ENCODE measurements at regions not wholly inside any gene's neighbourhood (a gene's known extent, or its start where the extent isn't known, plus 50 kb on each side); places are given as distances from the start of the nearest gene placed in this dataset.

- ATAC-seq: no peak
- Histone ChIP-seq H3K27ac (ENCODE audit: low read depth, low read length) (no peak overlapping the region), H3K9me3 (ENCODE audit: control insufficient read depth in 1 of 2, insufficient read depth in 1 of 2, low read depth in 1 of 2, low read length in 2 of 2) (no peaks in the 10 kb centered on the region), H4K20me1 (ENCODE audit: insufficient read depth) (no peaks in the 10 kb centered on the region), H3K9ac (ENCODE audit: low read length) (no peak overlapping the region), H3K79me2 (ENCODE audit: insufficient read depth, low read length) (no peaks in the 10 kb centered on the region), H3K4me3 (replicated peaks in 1 of 2; ENCODE audit: low read depth in 1 of 2, low read length in 2 of 2) (no peak overlapping the region), H3K9me2 (ENCODE audit: insufficient read depth) (no peaks in the 10 kb centered on the region), H3K4me1 (ENCODE audit: control insufficient read depth in 1 of 2, insufficient read depth in 2 of 2, low read length in 2 of 2) (no peaks in the 10 kb centered on the region), H3K36me3 (ENCODE audit: control insufficient read depth in 1 of 2, insufficient read depth in 2 of 2, low read length in 2 of 2) (no peaks in the 10 kb centered on the region), H2AFZ (ENCODE audit: low read depth, low read length, poor library complexity, severe bottlenecking) (no peak overlapping the region), H3K27me3 (ENCODE audit: insufficient read depth, low read length) (no peaks in the 10 kb centered on the region), H3K4me2 (ENCODE audit: low read length) (no peak overlapping the region)
- no peak for TF ChIP-seq CBX3 (IDR thresholded peaks at IDR 0.05; ENCODE audit: low read depth)
- TF ChIP-seq MAX (IDR thresholded peaks at IDR 0.05): no peak
- TF ChIP-seq CTCF (IDR thresholded peaks at IDR 0.05 in 2 of 3, conservative IDR thresholded peaks at IDR 0.05 in 1 of 3; ENCODE audit: borderline replicate concordance in 1 of 3, insufficient read depth in 1 of 3, low read depth in 2 of 3, low read length in 2 of 3): no peak
- no peak for TF ChIP-seq POLR2AphosphoS5 (IDR thresholded peaks at IDR 0.05; ENCODE audit: low read depth, low read length)
- no peak for TF ChIP-seq EGR1 (IDR thresholded peaks at IDR 0.05; ENCODE audit: low read depth)
- no peak for TF ChIP-seq ZBTB33 (IDR thresholded peaks at IDR 0.05; ENCODE audit: extremely low read depth, insufficient replicate concordance, low read length)
- TF ChIP-seq RAD21 (IDR thresholded peaks at IDR 0.05; ENCODE audit: low read depth): no peak
- no peak for TF ChIP-seq JUND (IDR thresholded peaks at IDR 0.05)
- ChIA-PET POLR2A (no interaction called here), RAD21 (ENCODE audit: low non-redundant PET in 1 of 2, low total read pairs in 2 of 2, uncharacterized antibody in 2 of 2, unreplicated experiment in 2 of 2) (no interaction called here), CTCF (no interaction called here)
- no peak for DNase-seq (ENCODE audit: low read depth, low spot score)
- intact Hi-C loops (cut with micrococcal nuclease): no loop called here
- BruUV-seq (replicated peaks): no TSS peak
Observed at GRCh38 chr12:58296863-58297262, 355.5 kb downstream of the ATP23 start.
